A673 (cell line): ENCODE measurements at regions not wholly inside any gene's neighbourhood (a gene's known extent, or its start where the extent isn't known, plus 50 kb on each side); places are given as distances from the start of the nearest gene placed in this dataset.

Experiments used
- BruUV-seq: library from RNA; stranded (reverse); fragments of 400-500 nt; replicated peaks from 2 replicates; lab custom pipeline; 2021; lab: Mats Ljungman, UMichigan
- CTCF ChIA-PET: fragments of 300-600 bp; sonication (Branson Sonifier 250); formaldehyde crosslinking; loops from one replicate; lab custom pipeline; 2022; ENCODE audit warnings: antibody characterized with exemption; lab: Charles Lee
- POLR2A ChIA-PET: fragments of 300-600 bp; sonication (Branson Sonifier 250); formaldehyde crosslinking; loops from one replicate; lab custom pipeline; 2022; ENCODE audit warnings: antibody characterized with exemption; ENCODE audit not compliant: low non-redundant PET; lab: Charles Lee
- DNase-seq: peaks from one replicate; pipeline ENCODE4 v3.0.0-alpha.2; 2015; ENCODE audit warnings: low spot score
- H3K27ac ChIP-seq: fragments of 200-600 bp; sonication (generic); 2 replicates; pipeline ENCODE4 v1.5.1; 2016; ENCODE audit warnings: mixed run types, low read depth, mild to moderate bottlenecking, mixed read lengths, antibody characterized with exemption, low read length; ENCODE audit not compliant: poor library complexity, severe bottlenecking
- H3K27me3 ChIP-seq: fragments of 200-600 bp; sonication (generic); replicated peaks from 2 replicates; pipeline ENCODE4 v1.6.1; 2017; ENCODE audit warnings: mixed run types, low read depth, mild to moderate bottlenecking, mixed read lengths, antibody characterized with exemption, low read length; ENCODE audit not compliant: insufficient read depth, poor library complexity
- H3K36me3 ChIP-seq: fragments of 200-600 bp; sonication (generic); 2 replicates; pipeline ENCODE4 v1.6.1; 2016; ENCODE audit warnings: mixed run types, mild to moderate bottlenecking, mixed read lengths, antibody characterized with exemption, low read length; ENCODE audit not compliant: insufficient read depth, poor library complexity, severe bottlenecking
- H3K4me1 ChIP-seq: fragments of 200-600 bp; sonication (generic); 2 replicates; pipeline ENCODE4 v1.6.1; 2017; ENCODE audit warnings: mixed run types, mild to moderate bottlenecking, mixed read lengths, antibody characterized with exemption, low read length; ENCODE audit not compliant: insufficient read depth, poor library complexity, severe bottlenecking
- H3K4me3 ChIP-seq: fragments of 200-600 bp; sonication (generic); 2 replicates; pipeline ENCODE4 v1.5.1; 2016; ENCODE audit warnings: low read depth, mixed run types, mild to moderate bottlenecking, mixed read lengths, low read length; ENCODE audit not compliant: poor library complexity, severe bottlenecking
- H3K9me3 ChIP-seq: fragments of 200-600 bp; sonication (generic); 2 replicates; pipeline ENCODE4 v1.6.1; 2016; ENCODE audit warnings: mixed run types, low read depth, mild to moderate bottlenecking, mixed read lengths, antibody characterized with exemption, low read length; ENCODE audit not compliant: poor library complexity, severe bottlenecking
- CTCF ChIP-seq: fragments of 300-800, 200-600 bp; sonication (generic); conservative IDR thresholded peaks from 2 replicates; pipeline ENCODE4 v1.5.1; 2017; ENCODE audit warnings: low read depth, mild to moderate bottlenecking, antibody characterized with exemption, low read length, moderate library complexity, mixed read lengths
- EZH2 ChIP-seq: fragments of 200-600 bp; sonication (generic); IDR thresholded peaks from 2 replicates; pipeline ENCODE4 v1.6.1; 2017; ENCODE audit warnings: borderline replicate concordance, low read depth, mild to moderate bottlenecking, mixed read lengths, antibody characterized with exemption, low read length; ENCODE audit not compliant: poor library complexity, severe bottlenecking
- intact Hi-C: fragments of 100-400 bp; cut with micrococcal nuclease; formaldehyde crosslinking; loops from one replicate; pipeline ENCODE4 v1.10.0; 2022; ENCODE audit not compliant: unreplicated experiment

GRCh38 chr22:48309836-48310235 lies 1517.8 kb downstream of the BRD1 start:
- CTCF ChIA-PET: no interaction called here

GRCh38 chr22:48309115-48309705 lies 1518.5 kb downstream of the BRD1 start:
- DNase-seq: no peak
- TF ChIP-seq CTCF (no peak), EZH2 (no peak)
- BruUV-seq: no TSS peak
- Histone ChIP-seq H3K36me3 (no peaks in the 10 kb centered on the region), H3K27ac (no peak overlapping the region), H3K9me3 (peaks cover 3% of the 10 kb centered on the region), H3K4me3 (no peak overlapping the region), H3K4me1 (no peaks in the 10 kb centered on the region), H3K27me3 (no peaks in the 10 kb centered on the region)
- ChIA-PET POLR2A (no interaction called here), CTCF (no interaction called here)
- intact Hi-C loops: no loop called here

More at GRCh38 chr22:48309836-48310235, 1517.8 kb downstream of the BRD1 start:
- DNase-seq: no peak
- BruUV-seq: no TSS peak
- Histone ChIP-seq H3K4me1 (no peaks in the 10 kb centered on the region), H3K4me3 (no peak overlapping the region), H3K27ac (no peak overlapping the region), H3K36me3 (no peaks in the 10 kb centered on the region), H3K27me3 (no peaks in the 10 kb centered on the region), H3K9me3 (peaks cover 3% of the 10 kb centered on the region)
- intact Hi-C loops: no loop called here
- POLR2A ChIA-PET: no interaction called here
- TF ChIP-seq CTCF (no peak), EZH2 (no peak)

- no peak overlapping the region for H3K4me3 ChIP-seq
- TF ChIP-seq CTCF: no peak
- no peak for TF ChIP-seq EZH2
- no peaks in the 10 kb centered on the region for H3K27me3 ChIP-seq
- CTCF ChIA-PET: no interaction called here
- H3K4me1 ChIP-seq: no peaks in the 10 kb centered on the region
- POLR2A ChIA-PET: interaction anchor here (0.6 kb wide), 1 partner anchor 35 kb away, joined by 3 read pairs; no protein-coding TSS in a partner anchor
- peaks cover 2% of the 10 kb centered on the region for H3K9me3 ChIP-seq
- DNase-seq: no peak
- no peak overlapping the region for H3K27ac ChIP-seq
- BruUV-seq: no TSS peak
- intact Hi-C loops: no loop called here
- H3K36me3 ChIP-seq: no peaks in the 10 kb centered on the region
These were observed 1519.7 kb downstream of the BRD1 start for GRCh38 chr22:48307931-48308330.
